GM12892 (cell line): ENCODE measurements at regions not wholly inside any gene's neighbourhood (a gene's known extent, or its start where the extent isn't known, plus 50 kb on each side); places are given as distances from the start of the nearest gene placed in this dataset.
"Not testable (repeated sequence)": the region's sequence is repeated elsewhere in the genome, so short reads cannot be mapped to it uniquely, and the experiment has no call there.

ENCODE experiments used
- POLR2A ChIP-seq: IDR thresholded peaks from 2 replicates; pipeline ENCODE4 v1.6.1; 2011; ENCODE audit warnings: low read depth, low read length, control low read depth
- POLR2AphosphoS5 ChIP-seq: IDR thresholded peaks from 2 replicates; pipeline ENCODE4 v1.6.1; 2011; ENCODE audit warnings: low read depth, low read length, control low read depth
- TAF1 ChIP-seq: IDR thresholded peaks from 2 replicates; pipeline ENCODE4 v1.6.1; 2011; ENCODE audit warnings: low read depth, mild to moderate bottlenecking, control low read depth, low read length, borderline replicate concordance

DNA sequence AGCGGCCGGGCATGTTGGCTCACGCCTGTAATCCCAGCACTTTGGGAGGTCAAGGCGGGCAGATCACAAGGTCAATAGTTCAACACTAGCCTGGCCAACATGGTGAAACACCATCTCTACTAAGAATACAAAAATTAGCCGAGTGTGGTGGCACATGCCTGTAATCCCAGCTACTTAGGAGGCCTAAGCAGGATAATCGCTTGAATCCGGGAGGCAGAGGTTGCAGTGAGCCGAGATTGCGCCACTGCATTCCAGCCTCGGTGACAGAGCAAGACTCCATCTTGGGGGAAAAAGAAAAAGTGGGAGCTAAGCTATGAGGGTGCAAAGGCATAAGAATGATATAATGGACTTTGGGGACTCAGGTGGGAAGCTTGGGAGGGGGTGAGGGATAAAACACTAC is 55.9 kb upstream of the SLC2A1 start:
- not testable (repeated sequence) for TF ChIP-seq POLR2AphosphoS5, POLR2A, TAF1
